Neural crest cell (in vitro differentiated cells): ENCODE measurements at regions not wholly inside any gene's neighbourhood (a gene's known extent, or its start where the extent isn't known, plus 50 kb on each side); places are given as distances from the start of the nearest gene placed in this dataset.

Experiments used
- DNase-seq: peaks from one replicate; pipeline ENCODE4 v3.0.0; 2021; ENCODE audit warnings: low read depth, mixed read lengths, low spot score
- H3K27ac Mint-ChIP-seq: one replicate; pipeline ENCODE4 v1.8.0; 2021; ENCODE audit warnings: mild to moderate bottlenecking, mixed read lengths; ENCODE audit not compliant: unreplicated experiment
- H3K27me3 Mint-ChIP-seq: 2 replicates; pipeline ENCODE4 v1.8.0; 2021; ENCODE audit warnings: low read depth, mild to moderate bottlenecking, mixed read lengths
- H3K36me3 Mint-ChIP-seq: 2 replicates; pipeline ENCODE4 v1.8.0; 2021; ENCODE audit warnings: low read depth, mild to moderate bottlenecking, mixed read lengths
- H3K4me1 Mint-ChIP-seq: 2 replicates; pipeline ENCODE4 v1.8.0; 2021; ENCODE audit warnings: mixed read lengths
- H3K4me3 Mint-ChIP-seq: one replicate; pipeline ENCODE4 v1.8.0; 2021; ENCODE audit warnings: mild to moderate bottlenecking, mixed read lengths
- H3K9me3 Mint-ChIP-seq: 2 replicates; pipeline ENCODE4 v1.8.0; 2021; ENCODE audit warnings: mixed read lengths
- TF ChIP-seq, protein P1 (sequence below): fragments of 200-600 bp; sonication (generic); conservative IDR thresholded peaks from 2 replicates; pipeline ENCODE4 v1.5.0; 2021; ENCODE audit warnings: antibody characterized with exemption, mild to moderate bottlenecking

- Mint-ChIP-seq H3K4me1 (peaks cover 13% of the 10 kb centered on the region), H3K36me3 (no peaks in the 10 kb centered on the region), H3K27ac (no peak overlapping the region)
These were observed 257.5 kb upstream of the FN1 start for GRCh38 chr2:215693193-215693998.

DNA sequence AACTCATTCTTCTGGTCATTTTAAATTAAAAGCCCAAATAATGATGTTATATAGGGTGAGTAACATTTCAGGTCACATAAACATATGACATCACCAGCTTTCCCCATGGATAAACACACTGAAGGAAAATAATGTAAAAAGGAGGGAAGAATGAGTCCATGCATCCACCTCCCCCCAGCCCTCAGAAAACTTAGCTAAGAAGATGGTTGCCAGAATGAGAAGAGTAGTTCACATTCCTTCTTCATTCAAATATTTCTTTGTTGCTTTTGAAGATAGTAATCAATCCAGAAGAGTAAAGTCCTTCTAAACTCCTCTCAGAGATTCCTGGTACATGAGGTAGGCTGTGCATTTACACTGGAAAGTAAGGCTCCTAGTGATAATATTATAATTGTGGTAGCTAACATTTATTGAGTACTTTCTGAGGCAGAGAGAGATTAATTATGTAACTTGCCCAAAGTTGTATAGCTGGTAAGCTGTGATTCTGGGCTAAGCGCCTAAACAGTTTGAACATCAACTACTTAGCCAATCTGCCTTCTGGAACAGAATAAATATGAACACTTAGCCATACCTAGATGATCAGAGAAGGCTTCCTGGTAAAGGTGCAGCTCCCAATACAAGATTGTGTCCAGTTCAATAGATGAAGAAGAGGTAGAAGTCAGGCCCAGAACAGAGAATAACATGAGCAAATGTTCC, 256.7 kb upstream of the FN1 start:
- H3K4me3 Mint-ChIP-seq, result no peak overlapping the region
- TF ChIP-seq, protein P1, sequence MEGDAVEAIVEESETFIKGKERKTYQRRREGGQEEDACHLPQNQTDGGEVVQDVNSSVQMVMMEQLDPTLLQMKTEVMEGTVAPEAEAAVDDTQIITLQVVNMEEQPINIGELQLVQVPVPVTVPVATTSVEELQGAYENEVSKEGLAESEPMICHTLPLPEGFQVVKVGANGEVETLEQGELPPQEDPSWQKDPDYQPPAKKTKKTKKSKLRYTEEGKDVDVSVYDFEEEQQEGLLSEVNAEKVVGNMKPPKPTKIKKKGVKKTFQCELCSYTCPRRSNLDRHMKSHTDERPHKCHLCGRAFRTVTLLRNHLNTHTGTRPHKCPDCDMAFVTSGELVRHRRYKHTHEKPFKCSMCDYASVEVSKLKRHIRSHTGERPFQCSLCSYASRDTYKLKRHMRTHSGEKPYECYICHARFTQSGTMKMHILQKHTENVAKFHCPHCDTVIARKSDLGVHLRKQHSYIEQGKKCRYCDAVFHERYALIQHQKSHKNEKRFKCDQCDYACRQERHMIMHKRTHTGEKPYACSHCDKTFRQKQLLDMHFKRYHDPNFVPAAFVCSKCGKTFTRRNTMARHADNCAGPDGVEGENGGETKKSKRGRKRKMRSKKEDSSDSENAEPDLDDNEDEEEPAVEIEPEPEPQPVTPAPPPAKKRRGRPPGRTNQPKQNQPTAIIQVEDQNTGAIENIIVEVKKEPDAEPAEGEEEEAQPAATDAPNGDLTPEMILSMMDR, result no peak
- H3K9me3 Mint-ChIP-seq, result peaks cover 6% of the 10 kb centered on the region

More at GRCh38 chr2:215693193-215693998, 257.5 kb upstream of the FN1 start:
- Mint-ChIP-seq H3K4me3 (no peak overlapping the region), H3K27me3 (no peaks in the 10 kb centered on the region), H3K9me3 (peaks cover 9% of the 10 kb centered on the region)
- no peak for DNase-seq
- TF ChIP-seq, protein P1, result no peak

GRCh38 chr2:215691346-215691745, 255.5 kb upstream of the FN1 start:
- Mint-ChIP-seq H3K9me3 (peaks cover 6% of the 10 kb centered on the region), H3K36me3 (no peaks in the 10 kb centered on the region), H3K4me3 (no peak overlapping the region), H3K4me1 (peaks cover 22% of the 10 kb centered on the region), H3K27me3 (no peaks in the 10 kb centered on the region), H3K27ac (no peak overlapping the region)
- no peak for DNase-seq
- TF ChIP-seq, protein P1, result no peak

More for the DNA sequence above, 256.7 kb upstream of the FN1 start:
- H3K27me3 Mint-ChIP-seq, result no peaks in the 10 kb centered on the region
- no peaks in the 10 kb centered on the region for H3K36me3 Mint-ChIP-seq
- peaks cover 20% of the 10 kb centered on the region for H3K4me1 Mint-ChIP-seq
- DNase-seq, result no peak
- no peak overlapping the region for H3K27ac Mint-ChIP-seq

- H3K27me3 Mint-ChIP-seq, result no peaks in the 10 kb centered on the region
- no peak for DNase-seq
- peaks cover 29% of the 10 kb centered on the region for H3K4me1 Mint-ChIP-seq
- TF ChIP-seq, protein P1, result no peak
- no peak overlapping the region for H3K27ac Mint-ChIP-seq
- H3K4me3 Mint-ChIP-seq, result no peak overlapping the region
- peaks cover 2% of the 10 kb centered on the region for H3K9me3 Mint-ChIP-seq
- H3K36me3 Mint-ChIP-seq, result no peaks in the 10 kb centered on the region
These were observed 251.5 kb upstream of the FN1 start for GRCh38 chr2:215687149-215688031.

DNA sequence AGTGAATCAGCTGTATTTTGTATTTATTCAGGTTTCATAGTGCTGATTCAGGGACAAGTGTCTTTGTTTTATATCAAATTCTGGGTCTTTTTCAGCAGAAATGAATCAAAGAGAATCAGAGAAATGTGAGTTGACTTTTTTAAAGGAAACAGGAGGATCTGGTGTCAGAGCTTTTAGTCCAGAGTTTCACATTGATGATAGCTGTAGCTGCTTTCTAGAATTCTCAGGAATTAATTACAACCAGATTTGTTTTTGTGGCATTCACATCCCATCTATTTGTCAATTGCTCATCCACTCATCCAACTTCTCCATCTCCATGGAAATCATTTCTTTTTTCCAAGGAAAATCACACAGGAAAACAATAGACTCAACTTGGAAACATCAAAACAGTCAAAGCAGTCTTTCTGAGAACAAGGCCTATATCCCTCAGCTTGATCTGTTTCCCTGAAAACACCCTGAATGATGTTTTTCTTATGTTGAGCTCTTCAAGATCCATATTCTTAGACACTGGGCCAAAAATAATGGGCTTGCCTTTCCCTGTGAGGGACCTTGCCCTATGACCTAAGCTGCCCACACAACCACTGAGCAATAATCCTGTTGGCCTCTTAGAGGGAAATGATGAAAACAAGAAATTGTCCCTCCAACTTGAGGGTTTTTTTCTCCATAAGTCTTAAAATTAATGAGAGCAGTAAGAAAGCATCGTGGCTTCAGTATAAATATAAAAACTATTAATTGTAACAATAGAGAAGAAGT, 249.5 kb upstream of the FN1 start:
- TF ChIP-seq, protein P1, result no peak
- peaks cover 5% of the 10 kb centered on the region for H3K9me3 Mint-ChIP-seq
- DNase-seq, result no peak
- peaks cover 39% of the 10 kb centered on the region for H3K4me1 Mint-ChIP-seq
- peak overlapping the region; percentile 54 for H3K27ac Mint-ChIP-seq
- no peak overlapping the region for H3K4me3 Mint-ChIP-seq
- no peaks in the 10 kb centered on the region for H3K36me3 Mint-ChIP-seq
- no peaks in the 10 kb centered on the region for H3K27me3 Mint-ChIP-seq
